ENCODE measurements at regions not wholly inside any gene's neighbourhood (a gene's known extent, or its start where the extent isn't known, plus 50 kb on each side); places are given as distances from the start of the nearest gene placed in this dataset.

DNA sequence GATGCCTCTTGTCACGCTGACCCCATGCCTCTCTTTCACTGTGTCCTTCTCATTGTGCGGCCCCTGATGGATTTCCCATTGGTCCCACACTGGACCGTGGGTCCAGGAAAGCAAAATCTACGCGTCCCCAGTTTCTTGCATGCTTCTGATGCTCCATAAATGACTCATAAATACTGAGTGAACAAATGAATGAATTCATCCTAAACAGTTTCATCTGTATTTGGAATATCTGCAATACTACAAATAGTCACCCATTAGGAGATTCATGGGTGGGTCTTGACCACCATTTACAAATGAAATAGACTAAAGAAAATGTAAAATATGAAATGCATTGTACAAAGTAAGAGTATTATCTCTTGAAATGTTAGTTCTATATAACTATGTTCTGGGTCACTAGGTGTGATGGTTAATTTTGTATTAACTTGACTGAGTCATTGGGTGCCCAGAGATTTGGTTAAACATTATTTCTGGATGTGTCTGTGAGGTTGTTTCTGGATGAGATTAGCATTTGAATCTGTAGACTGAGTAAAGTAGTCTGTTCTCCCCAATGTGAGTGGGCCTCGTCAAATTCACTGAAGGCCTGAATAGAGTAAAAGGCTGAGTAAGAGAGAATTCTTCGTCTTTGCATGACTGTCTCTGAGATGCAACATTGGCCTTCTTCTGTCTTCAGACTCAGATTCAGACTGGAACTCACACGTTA, 448.7 kb downstream of the PREX1 start:
- no peak for TF ChIP-seq POLR2A (IDR thresholded peaks at IDR 0.05; ENCODE audit: low read depth, low read length)
- TF ChIP-seq TAF1 (IDR thresholded peaks at IDR 0.05; ENCODE audit: borderline replicate concordance, low read depth, low read length): no peak
